COLO829 (cell line): ENCODE measurements at regions not wholly inside any gene's neighbourhood (a gene's known extent, or its start where the extent isn't known, plus 50 kb on each side); places are given as distances from the start of the nearest gene placed in this dataset.
"Not testable (repeated sequence)": the region's sequence is repeated elsewhere in the genome, so short reads cannot be mapped to it uniquely, and the experiment has no call there.

Experiments
- DNase-seq: peaks from one replicate; pipeline ENCODE4 v3.0.0; 2012; ENCODE audit warnings: low spot score

DNA sequence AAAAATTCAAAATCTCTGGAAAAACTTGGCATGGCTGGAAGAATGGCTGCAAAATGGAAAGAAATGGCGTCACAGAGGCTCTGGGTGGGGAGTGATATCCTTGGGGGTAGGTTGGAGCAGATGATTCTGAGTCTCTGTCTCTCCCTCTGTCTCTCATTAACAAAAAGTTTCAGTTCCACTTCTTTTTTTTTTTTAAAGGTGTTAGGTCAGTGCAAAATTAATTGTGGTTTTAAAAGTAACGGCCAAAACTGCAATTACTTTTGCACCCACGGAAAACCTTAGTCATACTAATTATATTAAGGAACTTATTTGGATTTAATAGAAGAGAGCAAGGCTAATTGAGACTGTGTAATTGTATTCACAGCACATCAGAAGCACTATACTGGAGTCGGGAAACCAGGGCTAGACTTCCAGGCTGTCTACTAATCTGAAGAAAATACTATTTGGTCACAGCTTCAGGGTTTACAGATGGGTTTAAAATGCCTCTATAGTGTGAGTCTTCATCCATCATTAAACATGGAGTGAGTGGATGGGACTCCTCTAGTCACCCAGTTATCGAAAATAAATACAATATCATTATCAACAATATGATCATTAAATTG is 289.1 kb upstream of the PLD5 start:
- DNase-seq = no peak

DNA sequence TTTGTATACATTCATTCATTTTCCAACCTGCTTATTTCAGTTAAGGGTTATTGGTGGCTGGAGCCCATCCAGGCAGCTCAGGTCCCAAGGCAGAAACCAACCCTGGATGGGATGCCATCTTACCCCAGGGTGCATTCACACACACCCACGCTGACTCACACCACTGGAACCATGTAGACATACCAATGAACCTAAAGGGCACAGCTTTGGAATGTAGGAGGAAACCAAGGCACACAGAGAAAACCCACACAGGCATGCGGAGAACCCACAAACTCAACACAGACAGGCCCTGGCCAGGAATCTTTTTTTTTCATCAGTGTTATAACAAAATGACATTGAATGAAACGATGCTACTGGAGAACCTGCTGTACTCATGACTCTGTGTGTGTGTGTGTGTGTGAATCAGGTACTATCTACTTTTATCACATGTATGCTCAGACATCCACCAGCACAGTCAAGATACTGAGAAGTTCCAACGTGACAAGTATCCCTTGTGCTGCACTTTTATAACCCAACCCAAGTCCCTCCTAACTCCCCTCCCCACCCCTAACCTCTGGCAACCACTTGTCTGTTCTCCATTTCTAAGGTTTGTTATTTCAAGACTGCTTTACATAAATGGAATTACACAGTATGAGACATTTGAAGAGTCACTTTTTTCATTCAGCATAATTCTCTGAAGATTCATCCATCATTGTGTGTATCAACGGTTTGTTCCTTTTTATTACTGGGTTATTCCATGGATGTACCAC is 286.8 kb upstream of the PLD5 start:
- no peak for DNase-seq

DNA sequence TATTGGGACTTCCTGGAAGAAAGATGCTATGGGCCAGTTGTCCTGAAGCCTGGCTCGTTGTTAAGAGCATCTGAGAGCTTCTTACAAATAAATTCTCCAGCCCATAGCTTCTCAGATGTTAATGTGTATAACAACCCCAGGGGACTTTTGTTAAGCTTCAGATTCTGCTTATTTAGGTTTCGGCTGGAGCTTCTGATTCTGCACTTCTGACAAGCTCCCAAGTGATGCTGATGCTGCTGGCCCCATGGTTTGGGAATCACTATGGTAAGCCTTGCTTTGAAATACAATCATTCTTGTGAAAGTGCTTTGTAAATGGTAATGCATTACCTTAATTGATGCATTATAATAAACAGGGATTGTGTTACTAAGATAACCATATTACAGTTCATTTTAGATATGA is 281.8 kb upstream of the PLD5 start:
- no peak for DNase-seq

DNA sequence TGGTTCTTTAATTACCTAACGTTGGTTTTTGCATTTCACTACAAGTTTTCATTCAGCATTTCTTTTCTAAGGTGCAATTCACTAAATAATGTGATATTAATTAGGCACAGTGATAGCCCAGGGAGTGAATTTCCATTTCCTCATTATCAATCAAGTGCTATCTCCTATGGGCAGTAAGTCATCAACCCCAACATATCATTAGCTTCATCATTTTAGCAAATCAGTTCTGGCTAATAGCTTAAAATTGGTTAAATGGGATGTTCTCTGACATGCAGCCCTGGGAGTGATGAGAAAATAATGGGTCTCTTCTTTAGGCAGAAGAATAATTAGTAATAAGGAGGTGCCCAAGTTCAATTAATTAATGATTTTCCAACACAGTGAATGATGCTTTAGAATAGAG is 280.9 kb upstream of the PLD5 start:
- DNase-seq = not testable (repeated sequence)

DNA sequence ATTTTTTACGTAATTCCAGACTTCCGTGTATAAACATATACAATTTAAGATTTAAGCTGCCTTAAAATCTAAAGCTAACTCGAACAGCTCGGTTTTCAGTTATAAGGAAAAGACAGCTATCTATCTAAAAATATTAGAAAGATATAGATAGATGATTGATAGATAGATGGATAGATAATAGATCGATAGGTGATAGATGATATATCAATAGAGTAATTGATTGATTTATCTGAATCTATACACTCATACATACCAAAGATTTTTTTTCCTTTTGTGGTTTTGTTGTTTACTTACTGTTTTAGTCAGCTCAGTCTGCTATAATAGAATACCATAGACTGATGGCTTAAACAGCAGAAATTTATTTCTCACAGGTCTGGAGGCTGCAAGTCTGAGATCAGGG is 278.5 kb upstream of the PLD5 start:
- no peak for DNase-seq

DNA sequence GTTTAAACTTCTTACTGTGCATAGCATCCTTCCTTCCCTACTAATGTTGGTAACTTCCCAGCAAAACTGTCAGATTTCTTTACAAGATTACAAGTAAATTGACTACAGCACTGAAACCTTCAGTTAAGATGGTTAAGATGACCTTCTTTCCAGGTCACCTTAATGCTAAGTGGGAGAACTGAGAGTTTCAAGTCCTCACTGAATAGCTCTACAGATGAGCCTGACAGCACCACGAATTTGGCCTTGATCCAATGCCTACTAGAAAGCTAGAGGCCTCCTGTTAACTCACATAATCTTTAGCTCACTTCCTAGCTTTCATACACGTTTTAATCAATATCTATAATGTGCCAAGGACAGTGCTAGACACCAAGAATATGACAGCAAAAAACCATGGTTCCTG is 276.0 kb upstream of the PLD5 start:
- DNase-seq = no peak

DNA sequence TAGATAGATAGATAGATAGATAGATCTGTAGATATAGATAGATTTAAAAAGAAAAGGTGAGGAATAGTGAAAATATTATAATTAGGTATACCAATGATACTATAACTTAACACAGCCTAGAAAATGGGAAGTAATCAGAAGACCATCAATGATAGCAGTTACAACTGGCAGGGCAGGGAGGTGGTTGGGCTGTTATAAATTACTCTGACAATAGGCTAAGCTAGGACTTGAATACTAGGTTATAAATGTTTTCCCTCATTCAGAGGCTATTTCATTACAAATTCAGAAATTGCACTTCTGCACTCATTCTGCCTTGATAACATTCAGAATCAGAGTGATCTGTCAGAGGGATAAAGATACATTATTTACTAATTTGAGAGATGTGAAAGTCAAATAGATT is 273.4 kb upstream of the PLD5 start:
- no peak for DNase-seq

DNA sequence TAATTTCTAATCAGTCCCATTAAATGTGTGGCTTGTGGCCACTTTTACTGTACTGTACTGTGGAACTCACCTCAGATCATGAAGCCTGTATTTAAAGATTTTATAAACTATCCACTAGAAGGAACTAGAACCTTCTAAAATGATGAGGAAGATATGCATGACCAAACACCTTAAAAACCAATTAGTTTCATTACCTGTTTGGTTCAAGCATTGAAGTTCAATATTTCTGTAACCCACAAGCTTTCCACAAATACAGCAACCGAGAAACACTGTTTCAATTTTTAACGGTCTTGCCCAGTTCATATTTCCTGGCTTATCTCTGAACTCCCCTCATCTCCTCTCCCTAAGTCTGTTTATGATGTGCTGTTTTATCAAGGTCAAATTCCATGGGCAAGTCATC is 264.3 kb upstream of the PLD5 start:
- DNase-seq = no peak

DNA sequence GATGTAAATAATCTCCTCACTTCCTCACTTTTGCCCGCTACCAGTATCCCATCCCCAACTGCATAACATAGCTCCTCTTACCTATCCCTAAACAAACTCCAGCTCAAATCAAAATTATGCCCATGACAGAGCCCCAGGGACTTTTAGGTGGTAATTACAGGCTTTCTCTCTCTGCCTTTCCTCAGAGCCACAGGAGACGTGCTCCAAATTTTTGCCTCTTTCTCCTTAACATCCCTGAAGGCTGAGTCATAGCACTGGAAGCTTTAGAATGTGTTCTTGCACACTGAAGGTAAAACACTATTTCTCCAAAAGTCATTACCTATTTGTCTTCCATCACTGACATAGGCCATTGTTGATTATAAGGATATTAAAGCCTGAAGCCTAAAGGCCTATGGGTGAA is 263.5 kb upstream of the PLD5 start:
- no peak for DNase-seq

DNA sequence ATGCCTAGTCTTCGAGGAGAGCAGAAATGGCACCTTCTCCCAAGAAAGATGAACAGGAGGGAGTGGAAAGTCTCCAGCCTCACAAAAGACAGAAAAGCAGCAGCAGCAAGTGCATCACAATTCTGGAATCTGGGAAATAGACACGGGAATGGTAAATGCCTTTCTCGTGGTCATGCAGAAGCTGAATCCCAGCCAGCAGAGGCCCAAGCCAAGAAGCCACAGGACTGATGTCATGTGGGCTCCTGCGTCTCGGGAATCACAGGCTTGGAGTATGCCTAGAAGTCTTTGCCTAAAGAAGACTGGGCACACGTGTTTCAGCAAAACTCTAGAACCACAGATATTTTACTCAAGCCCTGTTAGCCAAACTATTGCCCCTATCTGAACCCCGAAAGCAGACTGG is 260.3 kb upstream of the PLD5 start:
- no peak for DNase-seq

DNA sequence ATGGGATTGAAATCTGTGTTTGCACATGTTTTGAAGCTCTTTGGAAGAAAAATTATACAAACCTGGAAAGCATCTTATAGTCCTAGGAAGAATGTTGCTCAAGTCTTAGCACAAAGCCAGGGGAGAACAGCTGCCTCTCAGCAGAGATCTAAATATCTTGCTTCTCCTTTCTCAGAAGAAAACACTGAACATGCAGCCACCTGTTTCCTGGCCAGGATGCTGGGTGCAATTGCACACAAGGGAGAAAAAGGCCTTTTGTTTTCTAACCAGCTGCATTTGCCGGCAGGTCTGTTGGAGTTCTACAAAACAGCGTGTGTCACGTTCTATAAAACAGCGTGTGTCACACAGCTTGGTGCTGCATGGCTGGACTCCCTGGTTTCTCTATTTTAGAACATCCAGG is 259.6 kb upstream of the PLD5 start:
- no peak for DNase-seq

DNA sequence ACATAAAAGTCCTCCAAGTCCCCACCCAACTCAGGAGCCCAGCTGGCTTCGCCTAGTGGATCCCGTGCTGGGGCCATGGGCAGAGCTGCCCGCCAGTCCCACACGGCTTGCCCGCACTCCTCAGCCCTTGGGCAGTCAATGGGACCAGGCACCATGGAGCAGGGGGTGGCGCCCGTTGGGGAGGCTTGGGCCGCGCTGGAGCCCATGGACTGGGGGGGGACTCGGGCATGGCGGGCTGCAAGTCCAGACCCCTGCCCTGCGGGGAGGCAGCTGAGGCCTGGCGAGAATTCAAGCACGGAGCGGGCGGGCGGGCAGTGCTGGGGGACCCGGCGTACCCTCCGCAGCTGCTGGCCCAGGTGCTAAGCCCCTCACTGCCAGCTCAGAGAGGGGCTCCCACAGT is 249.8 kb upstream of the PLD5 start:
- DNase-seq = no peak

DNA sequence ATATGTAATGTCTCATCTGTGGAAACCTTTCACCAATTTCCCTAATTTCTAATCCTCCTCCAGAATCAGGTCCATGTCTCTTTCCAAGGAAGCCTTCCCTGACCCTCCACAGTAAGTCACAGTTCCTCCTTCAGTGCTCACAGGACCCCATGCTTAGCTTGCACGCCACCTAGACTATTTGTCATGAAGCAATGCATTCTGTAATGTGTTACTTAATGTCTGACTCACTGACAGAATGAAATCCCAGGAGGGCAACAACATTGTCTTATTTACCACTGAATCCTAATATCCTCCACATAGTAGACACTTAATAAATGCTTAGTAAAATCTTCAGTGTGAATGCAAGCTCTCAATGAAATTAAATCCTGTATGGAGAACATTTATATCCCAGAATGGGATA is 245.9 kb upstream of the PLD5 start:
- no peak for DNase-seq

DNA sequence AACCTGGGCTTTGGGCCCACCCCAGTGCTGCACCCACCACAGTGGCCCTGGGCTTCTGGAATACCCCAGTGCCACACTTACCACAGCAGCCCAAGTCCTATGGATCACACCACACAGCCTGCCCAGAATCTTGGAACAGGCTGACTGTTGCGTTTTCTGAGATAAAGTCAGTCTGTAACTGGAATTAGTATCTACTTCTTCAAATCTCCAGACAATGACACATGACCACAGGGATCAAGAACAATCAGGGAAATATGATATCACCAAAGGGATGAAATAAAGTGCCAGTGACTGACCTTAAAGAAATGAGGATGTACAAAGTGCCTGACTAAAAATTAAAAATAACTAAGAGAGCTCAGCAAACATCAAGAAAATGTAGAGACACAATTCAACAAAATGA is 239.7 kb upstream of the PLD5 start:
- no peak for DNase-seq

DNA sequence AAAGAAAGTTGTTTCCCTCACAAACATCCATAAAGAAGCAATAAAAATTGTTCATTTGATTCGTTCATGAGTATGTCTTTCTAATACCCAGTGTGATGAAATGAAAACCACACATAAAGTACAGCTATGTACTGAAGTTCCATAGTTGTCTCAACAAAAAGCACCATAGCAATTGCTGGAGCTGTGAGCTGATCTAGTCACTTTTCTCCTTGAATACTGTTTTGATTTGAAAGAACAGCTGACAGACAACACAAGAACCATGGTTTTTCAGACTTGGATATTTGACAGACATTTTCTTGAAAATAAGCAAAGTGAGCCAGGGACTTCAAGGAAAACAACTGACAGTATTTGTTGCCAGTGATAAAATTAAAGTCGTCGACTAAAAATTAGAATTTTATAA is 237.1 kb upstream of the PLD5 start:
- no peak for DNase-seq

DNA sequence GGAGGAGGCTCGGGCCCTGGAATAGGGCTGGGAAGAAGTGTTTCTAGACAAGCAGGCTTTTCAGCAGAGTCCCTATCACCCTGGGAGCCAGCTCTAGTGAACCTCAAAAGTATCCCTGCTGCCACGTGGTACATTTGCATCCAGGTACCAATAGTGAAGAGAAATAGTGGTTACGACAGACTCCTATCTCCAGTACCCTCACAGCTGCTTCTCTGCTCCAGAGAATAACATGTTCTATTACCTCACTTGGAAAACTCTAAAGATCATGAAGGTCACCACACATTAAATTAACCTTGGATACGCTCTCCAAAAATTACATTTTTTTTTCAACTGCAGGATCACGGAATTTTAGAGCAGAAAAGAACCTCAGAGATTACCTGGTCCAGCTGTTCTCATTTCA is 230.4 kb upstream of the PLD5 start:
- no peak for DNase-seq

DNA sequence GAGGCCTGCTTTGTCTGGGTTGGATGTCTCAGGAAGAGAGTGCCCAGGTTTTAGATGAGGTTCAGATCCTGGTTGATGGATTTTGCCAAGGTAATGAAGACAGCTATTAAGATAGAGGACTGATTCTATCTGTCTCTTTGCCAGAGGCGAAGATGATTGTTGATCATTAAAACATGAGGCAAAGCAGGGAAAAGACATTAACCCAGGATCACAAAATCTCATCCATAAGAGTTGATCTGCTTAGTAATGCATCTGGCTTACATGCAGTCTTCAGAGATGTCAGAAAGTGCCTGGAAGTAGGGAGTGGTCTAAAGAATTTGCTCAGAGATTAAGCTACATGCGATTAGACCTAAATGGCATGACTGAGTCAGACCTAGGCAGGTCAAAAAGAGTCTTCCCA is 229.6 kb upstream of the PLD5 start:
- DNase-seq = no peak

DNA sequence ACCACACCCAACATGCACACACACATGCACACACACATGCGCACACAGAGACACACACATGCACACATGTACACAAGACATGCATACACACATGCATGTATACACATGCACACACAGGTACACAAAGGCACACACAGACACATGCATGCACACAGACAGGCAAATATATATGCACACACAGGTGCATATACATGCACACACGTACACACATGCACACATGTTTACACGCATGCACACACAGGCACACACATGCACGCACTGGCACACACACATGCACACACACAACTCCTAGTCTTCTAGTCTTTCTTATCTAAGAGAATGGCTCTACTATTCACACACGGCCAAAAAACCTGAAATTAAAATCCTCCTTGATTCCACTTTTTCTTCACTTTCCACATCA is 222.7 kb upstream of the PLD5 start:
- DNase-seq = no peak

DNA sequence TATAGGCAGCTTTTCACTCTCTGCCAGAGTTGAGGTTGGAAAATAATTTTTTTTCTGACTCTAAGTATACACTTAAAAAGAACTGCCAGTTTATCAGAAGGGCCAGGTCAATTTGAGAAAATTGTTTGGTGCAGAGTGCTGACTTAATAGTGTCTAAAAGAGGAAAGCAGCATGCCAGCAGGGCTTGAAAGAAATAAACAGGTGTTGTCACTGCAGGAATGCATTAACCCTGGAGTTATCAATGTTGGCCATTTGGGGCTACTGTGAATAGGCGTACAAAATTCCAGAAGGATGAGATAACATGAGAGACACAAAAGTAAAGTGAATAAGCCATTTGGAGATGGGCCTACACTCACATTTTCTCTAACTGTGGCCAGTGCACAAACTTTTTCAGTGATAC is 220.6 kb upstream of the PLD5 start:
- DNase-seq = no peak

DNA sequence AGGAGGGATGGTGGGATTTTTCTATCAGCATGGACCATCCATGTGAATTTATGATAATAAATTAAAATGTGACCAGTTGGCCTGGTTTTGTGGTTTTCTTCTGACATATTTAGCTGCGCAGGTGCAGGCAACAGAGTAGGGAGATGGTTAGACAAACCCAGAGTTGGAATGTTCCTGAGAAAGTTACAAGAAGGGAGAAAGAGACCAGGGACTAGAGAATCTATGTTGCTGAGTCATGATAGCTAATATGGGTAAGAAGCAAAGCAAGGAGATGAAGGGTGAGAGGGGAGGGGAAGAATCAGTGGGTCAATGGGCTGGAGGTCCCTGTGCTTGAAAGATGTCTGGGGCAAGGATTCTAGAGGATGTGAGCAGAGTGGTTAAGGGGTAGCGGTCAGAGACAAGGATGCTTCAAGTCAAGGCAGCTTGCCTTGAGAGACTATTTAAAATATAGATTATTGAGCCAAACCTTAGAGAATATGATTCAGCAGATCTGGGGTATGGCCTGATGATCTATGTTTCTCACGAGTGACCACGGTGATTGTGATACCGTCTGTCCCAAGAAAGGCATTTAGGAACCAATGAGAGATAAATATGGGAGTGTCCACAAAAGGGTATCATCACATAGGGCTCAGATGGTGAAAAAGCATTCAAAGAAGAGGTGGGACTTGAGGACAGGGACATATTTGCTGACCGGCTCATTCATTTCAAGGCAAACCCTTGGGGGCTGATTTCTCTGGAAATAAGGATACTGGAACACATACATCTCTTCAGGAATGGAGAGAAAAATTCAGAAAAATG is 219.7 kb upstream of the PLD5 start:
- no peak for DNase-seq

DNA sequence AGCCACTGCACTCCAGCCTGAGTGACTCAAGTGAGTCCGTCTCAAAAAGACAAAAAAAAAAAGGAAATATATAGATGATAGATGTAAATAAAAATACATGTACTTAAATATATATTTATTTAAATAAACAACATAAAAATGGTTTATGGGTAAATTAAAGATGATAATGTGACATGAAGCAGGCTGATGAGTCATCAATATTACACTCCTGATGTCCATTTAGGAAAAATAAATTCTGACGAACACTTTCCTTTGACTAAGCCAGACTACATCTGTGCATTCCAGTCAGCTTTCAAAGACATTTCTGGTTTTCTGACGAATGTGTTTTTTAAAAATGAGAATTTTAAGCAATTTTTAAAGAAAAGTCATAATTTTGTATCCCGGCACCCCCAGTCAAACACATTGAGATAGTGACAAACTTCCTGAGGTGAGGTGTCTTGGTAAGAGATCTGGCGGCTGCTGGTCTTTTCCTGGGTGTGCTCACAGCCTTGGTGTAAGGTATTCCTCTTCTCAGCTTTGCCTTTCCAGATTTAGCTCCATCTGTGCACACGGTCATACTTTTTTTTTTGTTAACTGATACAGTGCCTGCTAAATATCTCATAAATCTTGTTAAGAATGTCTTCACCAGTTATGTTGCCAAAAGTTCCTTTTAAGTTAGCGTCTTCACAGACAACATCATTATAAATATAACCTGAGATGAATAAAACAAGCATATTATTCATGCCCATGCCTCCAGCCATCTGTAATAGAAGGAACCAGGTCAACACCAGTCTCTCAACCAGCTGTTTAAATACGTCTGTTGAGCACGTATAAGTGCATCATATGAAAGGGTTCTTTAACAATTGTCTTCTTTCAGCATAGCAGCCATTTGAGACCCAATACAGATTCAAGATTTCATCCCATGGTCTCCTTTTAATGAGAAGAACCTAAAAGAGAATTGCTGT is 214.5 kb upstream of the PLD5 start:
- no peak for DNase-seq

DNA sequence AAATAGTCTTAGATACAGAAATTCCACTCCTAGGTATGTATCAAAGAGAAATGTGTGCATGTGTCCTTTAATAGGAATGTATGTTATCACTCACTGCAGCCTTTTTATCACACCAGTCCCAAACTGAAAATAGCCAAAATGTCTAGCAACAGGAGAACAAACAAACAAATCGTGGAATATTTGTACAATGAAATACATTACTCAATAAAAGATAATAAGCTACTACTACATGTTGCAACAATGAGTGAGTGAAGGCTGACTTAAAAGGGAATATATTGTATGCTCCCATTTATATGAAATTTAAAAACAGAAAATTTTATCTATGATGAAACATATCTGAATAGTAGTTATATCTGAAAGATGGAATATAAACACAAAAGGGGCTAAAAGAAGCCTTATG is 212.1 kb upstream of the PLD5 start:
- DNase-seq = no peak
